ENCODE measurements at regions not wholly inside any gene's neighbourhood (a gene's known extent, or its start where the extent isn't known, plus 50 kb on each side); places are given as distances from the start of the nearest gene placed in this dataset.

DNA sequence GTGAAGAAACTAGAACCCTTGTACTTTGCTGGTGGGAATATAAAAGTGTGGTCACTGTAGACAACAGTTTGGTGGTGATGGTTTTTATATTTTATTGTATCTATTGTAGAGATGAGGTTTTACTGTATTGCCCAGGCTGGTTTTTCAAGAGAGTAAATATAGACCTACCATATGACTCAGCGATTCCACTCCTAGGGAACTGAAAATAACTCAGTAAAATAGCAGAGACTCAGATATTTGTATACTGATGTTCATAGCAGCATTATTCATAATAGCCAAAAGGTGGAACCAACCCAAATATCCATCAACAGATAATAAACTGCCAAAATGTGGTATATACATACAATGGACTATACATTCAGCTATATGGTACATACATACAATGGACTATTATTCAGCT lies 68.8 kb upstream of the IL12A start:
- H3K27ac Mint-ChIP-seq: no peak overlapping the region
- ATAC-seq: peak; percentile 40
- no peak for DNase-seq
- H3K27me3 Mint-ChIP-seq: peaks cover 0 to 20% (median 9%) of the 10 kb centered on the region in 5 donors
- intact Hi-C loops (cut with micrococcal nuclease): loop anchor here in 1 of 2 donors (10.0 kb wide), 1 partner anchor 645 kb away; the partner anchor contains the start of gene KPNA4
- H3K9me3 ChIP-seq (ENCODE audit: control insufficient read depth in 2 of 3, low read length in 3 of 3): no peaks in the 10 kb centered on the region
- ChIA-PET POLR2A (no interaction called here), CTCF (no interaction called here)
- no peak overlapping the region for H3K27ac ChIP-seq (ENCODE audit: low read depth, low read length)
- no peaks in the 10 kb centered on the region for H3K9me3 Mint-ChIP-seq
- no peaks in the 10 kb centered on the region for H3K36me3 Mint-ChIP-seq
- no peaks in the 10 kb centered on the region for H3K4me1 ChIP-seq (ENCODE audit: control insufficient read depth in 2 of 2, insufficient read depth in 2 of 2, low read length in 2 of 2)
- H3K4me3 Mint-ChIP-seq: no peak overlapping the region
- no peaks in the 10 kb centered on the region for H3K36me3 ChIP-seq (ENCODE audit: control insufficient read depth in 2 of 3, insufficient read depth in 3 of 3, low read length in 3 of 3)
- H3K4me3 ChIP-seq (ENCODE audit: low read length): no peak overlapping the region
- peaks cover 0 to 8% (median 0%) of the 10 kb centered on the region in 7 donors for H3K4me1 Mint-ChIP-seq
- H3K27me3 ChIP-seq (ENCODE audit: control insufficient read depth in 2 of 2, insufficient read depth in 2 of 2, low read length in 2 of 2): no peaks in the 10 kb centered on the region

- Mint-ChIP-seq H3K9me3 (no peaks in the 10 kb centered on the region), H3K4me1 (peaks cover 0 to 9% (median 0%) of the 10 kb centered on the region in 7 donors), H3K36me3 (no peaks in the 10 kb centered on the region), H3K27ac (no peak overlapping the region), H3K4me3 (no peak overlapping the region), H3K27me3 (peaks cover 0 to 20% (median 3%) of the 10 kb centered on the region in 5 donors)
- H3K27me3 ChIP-seq (ENCODE audit: control insufficient read depth in 2 of 2, insufficient read depth in 2 of 2, low read length in 2 of 2): no peaks in the 10 kb centered on the region
- ATAC-seq (no peak), DNase-seq (no peak)
- H3K4me1 ChIP-seq (ENCODE audit: control insufficient read depth in 2 of 2, insufficient read depth in 2 of 2, low read length in 2 of 2): no peaks in the 10 kb centered on the region
- CTCF ChIA-PET: no interaction called here
- no peak overlapping the region for H3K4me3 ChIP-seq (ENCODE audit: low read length)
- POLR2A ChIA-PET: no interaction called here
- intact Hi-C loops (cut with micrococcal nuclease): no loop called here
- H3K27ac ChIP-seq (ENCODE audit: low read depth, low read length): no peak overlapping the region
- no peaks in the 10 kb centered on the region for H3K36me3 ChIP-seq (ENCODE audit: control insufficient read depth in 2 of 3, insufficient read depth in 3 of 3, low read length in 3 of 3)
- H3K9me3 ChIP-seq (ENCODE audit: control insufficient read depth in 2 of 3, low read length in 3 of 3): no peaks in the 10 kb centered on the region
Measured at GRCh38 chr3:159922193-159922840, 66.3 kb upstream of the IL12A start.

GRCh38 chr3:159922861-159923312 lies 65.7 kb upstream of the IL12A start:
- CTCF ChIA-PET: no interaction called here
- Histone ChIP-seq H3K27me3 (ENCODE audit: control insufficient read depth in 2 of 2, insufficient read depth in 2 of 2, low read length in 2 of 2) (no peaks in the 10 kb centered on the region), H3K36me3 (ENCODE audit: control insufficient read depth in 2 of 3, insufficient read depth in 3 of 3, low read length in 3 of 3) (no peaks in the 10 kb centered on the region), H3K4me1 (ENCODE audit: control insufficient read depth in 2 of 2, insufficient read depth in 2 of 2, low read length in 2 of 2) (no peaks in the 10 kb centered on the region), H3K9me3 (ENCODE audit: control insufficient read depth in 2 of 3, low read length in 3 of 3) (no peaks in the 10 kb centered on the region), H3K4me3 (ENCODE audit: low read length) (no peak overlapping the region), H3K27ac (ENCODE audit: low read depth, low read length) (no peak overlapping the region)
- peaks cover 0 to 15% (median 0%) of the 10 kb centered on the region in 5 donors for H3K27me3 Mint-ChIP-seq
- H3K27ac Mint-ChIP-seq: no peak overlapping the region
- ATAC-seq: peak; percentile 42
- no peaks in the 10 kb centered on the region for H3K9me3 Mint-ChIP-seq
- peaks cover 0 to 9% (median 0%) of the 10 kb centered on the region in 7 donors for H3K4me1 Mint-ChIP-seq
- H3K36me3 Mint-ChIP-seq: no peaks in the 10 kb centered on the region
- POLR2A ChIA-PET: no interaction called here
- no peak for DNase-seq
- H3K4me3 Mint-ChIP-seq: no peak overlapping the region
- intact Hi-C loops (cut with micrococcal nuclease): no loop called here

DNA sequence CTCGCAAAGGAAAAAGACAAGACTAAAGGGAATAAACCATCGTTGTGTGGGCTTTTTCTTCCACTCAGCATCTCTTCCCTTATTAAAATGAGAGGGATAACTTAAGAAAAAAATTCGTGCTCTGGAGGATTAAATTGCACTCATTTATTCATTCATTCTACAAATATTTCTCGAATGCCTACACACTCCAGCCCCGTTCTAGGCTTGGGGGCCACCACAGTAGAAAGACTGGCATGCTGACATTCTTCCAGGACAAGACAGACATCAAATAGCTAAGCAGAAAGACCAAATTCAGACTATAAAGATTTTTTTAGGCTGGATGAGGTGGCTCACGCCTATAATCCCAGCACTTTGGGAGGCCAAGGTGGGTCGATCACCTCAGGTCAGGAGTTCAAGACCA lies 65.3 kb upstream of the IL12A start:
- CTCF ChIA-PET: no interaction called here
- intact Hi-C loops (cut with micrococcal nuclease): no loop called here

GRCh38 chr3:159923956-159924355 lies 64.7 kb upstream of the IL12A start:
- intact Hi-C loops (cut with micrococcal nuclease): no loop called here
- DNase-seq (no peak), ATAC-seq (peak; percentile 50)
- H3K27ac Mint-ChIP-seq: no peak overlapping the region
- no peaks in the 10 kb centered on the region for H3K4me1 ChIP-seq (ENCODE audit: control insufficient read depth in 2 of 2, insufficient read depth in 2 of 2, low read length in 2 of 2)
- no peak overlapping the region for H3K4me3 ChIP-seq (ENCODE audit: low read length)
- H3K9me3 ChIP-seq (ENCODE audit: control insufficient read depth in 2 of 3, low read length in 3 of 3): no peaks in the 10 kb centered on the region
- no peaks in the 10 kb centered on the region for H3K36me3 ChIP-seq (ENCODE audit: control insufficient read depth in 2 of 3, insufficient read depth in 3 of 3, low read length in 3 of 3)
- POLR2A ChIA-PET: no interaction called here
- CTCF ChIA-PET: no interaction called here
- no peak overlapping the region for H3K27ac ChIP-seq (ENCODE audit: low read depth, low read length)
- no peak overlapping the region for H3K4me3 Mint-ChIP-seq
- H3K27me3 ChIP-seq (ENCODE audit: control insufficient read depth in 2 of 2, insufficient read depth in 2 of 2, low read length in 2 of 2): no peaks in the 10 kb centered on the region
- peaks cover 0 to 14% (median 0%) of the 10 kb centered on the region in 7 donors for H3K4me1 Mint-ChIP-seq
- no peaks in the 10 kb centered on the region for H3K9me3 Mint-ChIP-seq
- peaks cover 0 to 13% (median 0%) of the 10 kb centered on the region in 5 donors for H3K27me3 Mint-ChIP-seq
- no peaks in the 10 kb centered on the region for H3K36me3 Mint-ChIP-seq

More for the DNA sequence above, 65.3 kb upstream of the IL12A start:
- no peak overlapping the region for H3K27ac ChIP-seq (ENCODE audit: low read depth, low read length)
- Mint-ChIP-seq H3K27ac (no peak overlapping the region), H3K27me3 (peaks cover 0 to 15% (median 0%) of the 10 kb centered on the region in 5 donors), H3K4me3 (no peak overlapping the region), H3K36me3 (no peaks in the 10 kb centered on the region), H3K9me3 (no peaks in the 10 kb centered on the region), H3K4me1 (peaks cover 0 to 9% (median 0%) of the 10 kb centered on the region in 7 donors)
- POLR2A ChIA-PET: no interaction called here
- no peaks in the 10 kb centered on the region for H3K4me1 ChIP-seq (ENCODE audit: control insufficient read depth in 2 of 2, insufficient read depth in 2 of 2, low read length in 2 of 2)
- H3K9me3 ChIP-seq (ENCODE audit: control insufficient read depth in 2 of 3, low read length in 3 of 3): no peaks in the 10 kb centered on the region
- no peak for ATAC-seq
- no peak for DNase-seq
- no peaks in the 10 kb centered on the region for H3K36me3 ChIP-seq (ENCODE audit: control insufficient read depth in 2 of 3, insufficient read depth in 3 of 3, low read length in 3 of 3)
- no peaks in the 10 kb centered on the region for H3K27me3 ChIP-seq (ENCODE audit: control insufficient read depth in 2 of 2, insufficient read depth in 2 of 2, low read length in 2 of 2)
- H3K4me3 ChIP-seq (ENCODE audit: low read length): no peak overlapping the region

DNA sequence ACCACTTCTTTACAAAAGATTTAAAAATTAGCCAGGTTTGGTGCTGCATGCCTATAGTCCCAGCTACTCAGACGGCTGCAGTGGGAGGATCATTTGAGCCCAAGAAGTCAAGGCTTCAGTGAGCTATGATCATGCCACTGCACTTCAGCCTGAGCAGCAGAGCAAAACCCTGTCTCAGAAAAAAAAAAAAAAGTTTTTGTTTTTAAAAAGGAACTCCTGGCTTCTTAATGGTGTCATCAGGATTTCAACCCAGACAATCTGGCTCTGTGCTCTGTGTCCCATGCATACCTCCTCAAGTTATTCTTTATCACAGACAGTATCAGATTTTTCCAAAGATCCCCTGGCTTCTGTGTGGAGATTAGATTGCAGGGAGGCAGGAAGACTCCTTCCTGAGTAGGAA lies 64.2 kb upstream of the IL12A start:
- no peak overlapping the region for H3K4me3 ChIP-seq (ENCODE audit: low read length)
- DNase-seq: no peak
- no peaks in the 10 kb centered on the region for H3K36me3 ChIP-seq (ENCODE audit: control insufficient read depth in 2 of 3, insufficient read depth in 3 of 3, low read length in 3 of 3)
- intact Hi-C loops (cut with micrococcal nuclease): no loop called here
- Mint-ChIP-seq H3K4me3 (no peak overlapping the region), H3K27ac (no peak overlapping the region), H3K36me3 (no peaks in the 10 kb centered on the region), H3K4me1 (peaks cover 0 to 14% (median 3%) of the 10 kb centered on the region in 7 donors), H3K9me3 (no peaks in the 10 kb centered on the region), H3K27me3 (peaks cover 0 to 12% (median 0%) of the 10 kb centered on the region in 5 donors)
- ChIA-PET CTCF (no interaction called here), POLR2A (no interaction called here)
- H3K27me3 ChIP-seq (ENCODE audit: control insufficient read depth in 2 of 2, insufficient read depth in 2 of 2, low read length in 2 of 2): no peaks in the 10 kb centered on the region
- no peak for ATAC-seq
- no peaks in the 10 kb centered on the region for H3K4me1 ChIP-seq (ENCODE audit: control insufficient read depth in 2 of 2, insufficient read depth in 2 of 2, low read length in 2 of 2)
- H3K9me3 ChIP-seq (ENCODE audit: control insufficient read depth in 2 of 3, low read length in 3 of 3): no peaks in the 10 kb centered on the region
- no peak overlapping the region for H3K27ac ChIP-seq (ENCODE audit: low read depth, low read length)

DNA sequence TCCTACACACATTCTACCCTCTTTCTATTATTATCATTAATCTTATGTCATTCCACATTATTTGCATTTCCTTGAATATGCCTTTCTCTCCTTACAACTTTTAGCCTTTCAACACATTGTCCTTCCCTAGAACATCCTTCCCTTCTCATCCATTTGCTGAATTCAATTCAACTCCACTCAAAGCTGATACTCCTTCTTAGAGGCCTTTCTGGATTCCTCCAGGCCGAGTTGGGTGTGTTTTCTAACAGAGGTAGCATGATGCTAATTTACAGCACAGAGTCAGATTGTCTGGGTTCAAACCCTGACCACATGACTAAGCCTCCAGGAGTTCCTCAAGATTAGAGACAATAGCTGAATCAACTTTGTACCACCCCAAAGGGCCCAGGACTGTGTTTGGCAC lies 63.4 kb upstream of the IL12A start:
- H3K4me1 Mint-ChIP-seq: peaks cover 0 to 12% (median 4%) of the 10 kb centered on the region in 7 donors
- no peak overlapping the region for H3K4me3 Mint-ChIP-seq
- intact Hi-C loops (cut with micrococcal nuclease): no loop called here
- no peaks in the 10 kb centered on the region for H3K4me1 ChIP-seq (ENCODE audit: control insufficient read depth in 2 of 2, insufficient read depth in 2 of 2, low read length in 2 of 2)
- CTCF ChIA-PET: no interaction called here
- H3K4me3 ChIP-seq (ENCODE audit: low read length): no peak overlapping the region
- POLR2A ChIA-PET: no interaction called here
- peak overlapping the region in 1 of 9 donors; percentile 5 for H3K27ac Mint-ChIP-seq
- peaks cover 0 to 8% (median 0%) of the 10 kb centered on the region in 5 donors for H3K27me3 Mint-ChIP-seq
- no peaks in the 10 kb centered on the region for H3K36me3 ChIP-seq (ENCODE audit: control insufficient read depth in 2 of 3, insufficient read depth in 3 of 3, low read length in 3 of 3)
- ATAC-seq (no peak), DNase-seq (no peak)
- no peaks in the 10 kb centered on the region for H3K9me3 ChIP-seq (ENCODE audit: control insufficient read depth in 2 of 3, low read length in 3 of 3)
- peaks cover 0 to 1% (median 0%) of the 10 kb centered on the region in 5 donors for H3K36me3 Mint-ChIP-seq
- no peak overlapping the region for H3K27ac ChIP-seq (ENCODE audit: low read depth, low read length)
- H3K27me3 ChIP-seq (ENCODE audit: control insufficient read depth in 2 of 2, insufficient read depth in 2 of 2, low read length in 2 of 2): no peaks in the 10 kb centered on the region
- H3K9me3 Mint-ChIP-seq: no peaks in the 10 kb centered on the region
